ENCODE measurements at regions not wholly inside any gene's neighbourhood (a gene's known extent, or its start where the extent isn't known, plus 50 kb on each side); places are given as distances from the start of the nearest gene placed in this dataset.

- H3K36me3 Mint-ChIP-seq (ENCODE audit: low read depth), result peaks cover 9% of the 10 kb centered on the region; the same call in 2 of the 3 replicates
- no peak for DNase-seq (ENCODE audit: low spot score)
These were observed 113.4 kb upstream of the CNTLN start for GRCh38 chr9:17021387-17021970.

More at GRCh38 chr9:17021387-17021970, 113.4 kb upstream of the CNTLN start:
- Histone ChIP-seq H3K4me2 (no peak overlapping the region), H3F3A (replicated peaks; ENCODE audit: low read depth) (no peaks in the 10 kb centered on the region), H3K36me3 (ENCODE audit: insufficient read depth) (no peaks in the 10 kb centered on the region), H3K27ac (ENCODE audit: low read depth) (no peak overlapping the region), H4K20me1 (replicated peaks; ENCODE audit: insufficient read depth) (no peaks in the 10 kb centered on the region), H3K4me3 (no peak overlapping the region), H2AFZ (peak overlapping the region; percentile 49; the same call in 1 of the 2 replicates), H3K4me1 (ENCODE audit: insufficient read depth) (no peaks in the 10 kb centered on the region), H3K79me2 (replicated peaks; ENCODE audit: insufficient read depth) (no peaks in the 10 kb centered on the region), H3K9me2 (ENCODE audit: insufficient read depth) (peaks cover 5% of the 10 kb centered on the region; the same call in 1 of the 2 replicates), H3K27me3 (ENCODE audit: insufficient read depth) (no peaks in the 10 kb centered on the region)
- H3K9me3 Mint-ChIP-seq, result peaks cover 11% of the 10 kb centered on the region
- H3K27me3 Mint-ChIP-seq (ENCODE audit: insufficient read depth, low read depth, poor library complexity), result peaks cover 9% of the 10 kb centered on the region
- TF ChIP-seq ETS1 (IDR thresholded peaks at IDR 0.05), result no peak
- no peak for TF ChIP-seq ZNF462 (CRISPR knock-in tag; IDR thresholded peaks at IDR 0.05)
- TF ChIP-seq EZH2 (IDR thresholded peaks at IDR 0.05; ENCODE audit: low read depth, unreplicated experiment), result no peak
- TF ChIP-seq CTCF (conservative IDR thresholded peaks at IDR 0.05; ENCODE audit: low read depth in 2 of 2), result no peak
- no peak for TF ChIP-seq ZNF114 (CRISPR knock-in tag; IDR thresholded peaks at IDR 0.05)
- no peak for TF ChIP-seq POLR2AphosphoS5 (IDR thresholded peaks at IDR 0.05; ENCODE audit: low read depth)
- peaks cover 8% of the 10 kb centered on the region for H3K4me1 Mint-ChIP-seq
- H3K4me3 Mint-ChIP-seq, result no peak overlapping the region
- ATAC-seq, result no peak
- H3K27ac Mint-ChIP-seq, result peak overlapping the region; percentile 38
